GM10248 (cell line): ENCODE measurements at regions not wholly inside any gene's neighbourhood (a gene's known extent, or its start where the extent isn't known, plus 50 kb on each side); places are given as distances from the start of the nearest gene placed in this dataset.

Experiments
- CTCF ChIA-PET: fragments of 300-600 bp; sonication (Branson Sonifier 250); formaldehyde crosslinking; extraction: SDS; loops from one replicate; lab custom pipeline; 2021; ENCODE audit warnings: antibody characterized with exemption; lab: Yijun Ruan, JAX
- POLR2A ChIA-PET: fragments of 350-650 bp; sonication (Branson Sonifier 250); formaldehyde crosslinking; extraction: SDS; loops from one replicate; lab custom pipeline; 2020; ENCODE audit warnings: antibody characterized with exemption; lab: Yijun Ruan, JAX
- DNase-seq: peaks from one replicate; pipeline ENCODE4 v3.0.0; 2012; ENCODE audit errors: extremely low spot score
- TF ChIP-seq, protein P1 (sequence below): IDR thresholded peaks from 2 replicates; pipeline ENCODE4 v1.5.1; 2012; ENCODE audit warnings: mild to moderate bottlenecking, low read depth; ENCODE audit errors: extremely low read depth, missing control alignments, control extremely low read depth

GRCh38 chr13:90760639-90761038 is 586.8 kb upstream of the MIR17HG start:
- no peak for DNase-seq
- POLR2A ChIA-PET = no interaction called here
- CTCF ChIA-PET = interaction anchor here (1.3 kb wide), 1 partner anchor 12 kb away, joined by 4 read pairs; no protein-coding TSS in a partner anchor
- TF ChIP-seq, protein P1, sequence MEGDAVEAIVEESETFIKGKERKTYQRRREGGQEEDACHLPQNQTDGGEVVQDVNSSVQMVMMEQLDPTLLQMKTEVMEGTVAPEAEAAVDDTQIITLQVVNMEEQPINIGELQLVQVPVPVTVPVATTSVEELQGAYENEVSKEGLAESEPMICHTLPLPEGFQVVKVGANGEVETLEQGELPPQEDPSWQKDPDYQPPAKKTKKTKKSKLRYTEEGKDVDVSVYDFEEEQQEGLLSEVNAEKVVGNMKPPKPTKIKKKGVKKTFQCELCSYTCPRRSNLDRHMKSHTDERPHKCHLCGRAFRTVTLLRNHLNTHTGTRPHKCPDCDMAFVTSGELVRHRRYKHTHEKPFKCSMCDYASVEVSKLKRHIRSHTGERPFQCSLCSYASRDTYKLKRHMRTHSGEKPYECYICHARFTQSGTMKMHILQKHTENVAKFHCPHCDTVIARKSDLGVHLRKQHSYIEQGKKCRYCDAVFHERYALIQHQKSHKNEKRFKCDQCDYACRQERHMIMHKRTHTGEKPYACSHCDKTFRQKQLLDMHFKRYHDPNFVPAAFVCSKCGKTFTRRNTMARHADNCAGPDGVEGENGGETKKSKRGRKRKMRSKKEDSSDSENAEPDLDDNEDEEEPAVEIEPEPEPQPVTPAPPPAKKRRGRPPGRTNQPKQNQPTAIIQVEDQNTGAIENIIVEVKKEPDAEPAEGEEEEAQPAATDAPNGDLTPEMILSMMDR = no peak

DNA sequence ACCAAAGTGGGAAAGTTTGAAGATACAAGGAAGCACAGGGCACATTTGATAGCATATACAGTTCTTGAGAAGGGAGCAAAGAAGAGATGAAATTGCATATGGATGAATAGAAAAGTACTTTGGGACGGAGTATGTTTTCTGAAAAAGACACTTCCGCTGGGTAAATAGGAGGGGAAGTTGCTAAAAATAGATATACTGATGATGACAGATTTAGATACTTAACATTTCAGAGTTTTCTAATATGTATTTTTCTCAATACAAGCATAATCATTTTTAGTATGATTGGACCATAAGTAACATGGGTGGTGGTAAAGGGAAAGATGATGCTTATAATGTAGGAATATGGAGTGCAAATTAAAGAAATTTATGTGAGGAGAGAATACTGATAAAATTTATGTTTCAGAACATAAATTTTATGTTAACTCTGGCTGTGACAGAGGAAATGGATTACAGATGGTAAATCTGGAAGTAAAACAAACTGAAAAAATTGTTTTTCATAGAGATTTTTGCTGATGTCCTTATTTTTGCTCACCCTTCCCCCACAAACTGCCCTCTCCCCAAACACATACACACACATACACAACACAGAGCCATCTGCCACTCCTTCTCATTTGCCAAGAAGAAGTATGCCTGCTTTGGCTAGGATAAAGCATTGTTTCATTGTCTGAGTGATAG is 583.9 kb upstream of the MIR17HG start:
- ChIA-PET CTCF (no interaction called here), POLR2A (no interaction called here)
- no peak for DNase-seq
- TF ChIP-seq, protein P1 = no peak

- ChIA-PET POLR2A (no interaction called here), CTCF (no interaction called here)
- DNase-seq = no peak
- TF ChIP-seq, protein P1 = no peak
Measured at GRCh38 chr13:90766386-90766902, 581.0 kb upstream of the MIR17HG start.

- TF ChIP-seq, protein P1 = no peak
- ChIA-PET POLR2A (no interaction called here), CTCF (interaction anchor here (1.8 kb wide), 1 partner anchor 12 kb away, joined by 6 read pairs; no protein-coding TSS in a partner anchor)
- no peak for DNase-seq
Measured at GRCh38 chr13:90768116-90768515, 579.4 kb upstream of the MIR17HG start.

DNA sequence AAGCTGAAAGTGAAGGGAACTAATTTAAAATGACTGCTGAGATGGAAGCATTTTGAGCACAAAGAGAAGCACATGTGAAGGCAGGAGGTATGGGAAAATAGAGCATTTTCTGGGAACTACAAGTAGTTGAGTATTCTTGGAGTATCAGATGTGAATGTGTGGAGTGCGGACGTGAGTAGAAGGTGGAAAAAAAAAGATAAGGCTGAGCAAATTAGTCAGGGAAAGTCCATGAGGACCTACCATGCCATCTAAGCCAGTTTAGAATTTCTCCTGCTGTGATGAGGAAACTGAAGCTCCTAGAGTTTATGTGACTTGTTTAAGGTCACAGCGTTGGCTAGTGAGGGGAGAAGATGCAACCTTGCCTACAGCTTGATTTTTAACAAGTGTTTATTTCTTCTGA is 578.1 kb upstream of the MIR17HG start:
- CTCF ChIA-PET = no interaction called here
- DNase-seq = no peak
- POLR2A ChIA-PET = no interaction called here
- TF ChIP-seq, protein P1 = no peak

DNA sequence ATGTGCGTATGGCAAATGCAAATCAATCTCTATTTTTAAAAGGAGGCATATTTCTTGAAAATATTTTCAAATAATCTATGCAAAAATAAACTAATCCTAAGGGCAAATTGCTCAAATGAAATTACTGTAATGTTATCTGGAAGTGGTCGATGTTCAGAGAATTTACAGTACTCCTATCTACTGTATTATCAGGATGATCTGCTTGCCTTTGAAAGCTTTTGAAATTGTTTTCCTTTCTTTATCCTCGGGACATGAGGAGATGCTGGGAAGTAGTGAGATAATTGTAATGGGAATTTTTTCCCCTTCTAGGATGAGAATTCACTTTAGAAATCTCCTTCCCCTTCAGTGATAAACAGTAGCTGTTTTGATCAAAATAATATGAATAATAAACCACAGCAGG is 577.2 kb upstream of the MIR17HG start:
- POLR2A ChIA-PET = no interaction called here
- no peak for DNase-seq
- CTCF ChIA-PET = no interaction called here
- TF ChIP-seq, protein P1 = no peak
